GM19372 (cell line): ENCODE measurements at regions not wholly inside any gene's neighbourhood (a gene's known extent, or its start where the extent isn't known, plus 50 kb on each side); places are given as distances from the start of the nearest gene placed in this dataset.
"Not testable (repeated sequence)": the region's sequence is repeated elsewhere in the genome, so short reads cannot be mapped to it uniquely, and the experiment has no call there.

ENCODE experiments used
- ATAC-seq: cut with Tn5 transposase; IDR thresholded peaks from one replicate; pipeline ENCODE4 v1.9.1; 2021; ENCODE audit warnings: mild to moderate bottlenecking, low read depth, moderate library complexity; ENCODE audit not compliant: unreplicated experiment

DNA sequence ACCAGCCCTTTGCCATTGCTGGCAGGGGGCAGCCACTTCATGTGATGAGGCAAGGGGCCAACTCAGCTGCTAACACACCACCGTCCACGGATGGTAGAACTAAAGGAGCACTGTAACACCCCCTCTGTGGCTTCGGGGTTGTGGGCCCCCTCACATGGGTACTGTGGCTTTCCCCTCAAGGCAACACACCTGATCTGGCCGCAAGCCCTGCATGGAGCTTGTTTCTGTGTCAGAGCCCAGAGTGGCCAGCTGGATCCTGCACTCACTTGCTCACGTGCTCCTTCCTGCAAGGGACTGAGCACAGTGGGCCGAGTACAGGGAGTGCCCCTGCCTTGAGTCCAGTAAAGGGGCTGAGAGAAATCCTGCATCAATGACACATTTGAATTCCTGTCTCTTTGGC, 507.4 kb upstream of the SMC2 start:
- ATAC-seq, result no peak

- ATAC-seq, result no peak
These were observed 492.8 kb upstream of the SMC2 start for GRCh38 chr9:103601287-103601686.

- not testable (repeated sequence) for ATAC-seq
These were observed 482.2 kb upstream of the SMC2 start for GRCh38 chr9:103611950-103612349.

DNA sequence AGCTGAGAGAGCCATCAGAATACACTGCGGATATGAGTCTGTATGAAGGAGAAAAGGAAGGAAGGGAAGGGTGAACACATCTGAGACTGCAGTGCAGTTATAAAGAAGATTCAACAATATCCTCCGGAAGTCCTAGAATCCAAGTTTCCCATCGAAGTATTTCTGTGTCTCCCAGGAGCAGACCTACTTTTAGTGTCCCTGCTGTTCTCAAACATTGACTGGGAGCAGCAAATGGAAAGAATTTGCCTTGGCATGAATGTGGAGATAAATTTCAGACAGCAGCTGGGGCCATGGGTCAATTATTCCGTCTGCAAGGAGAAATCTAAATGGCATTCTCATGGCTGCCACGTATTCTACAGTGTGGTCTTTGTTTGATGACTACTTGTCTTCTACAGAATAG, 478.1 kb upstream of the SMC2 start:
- no peak for ATAC-seq

- no peak for ATAC-seq
These were observed 477.1 kb upstream of the SMC2 start for GRCh38 chr9:103617046-103617445.

DNA sequence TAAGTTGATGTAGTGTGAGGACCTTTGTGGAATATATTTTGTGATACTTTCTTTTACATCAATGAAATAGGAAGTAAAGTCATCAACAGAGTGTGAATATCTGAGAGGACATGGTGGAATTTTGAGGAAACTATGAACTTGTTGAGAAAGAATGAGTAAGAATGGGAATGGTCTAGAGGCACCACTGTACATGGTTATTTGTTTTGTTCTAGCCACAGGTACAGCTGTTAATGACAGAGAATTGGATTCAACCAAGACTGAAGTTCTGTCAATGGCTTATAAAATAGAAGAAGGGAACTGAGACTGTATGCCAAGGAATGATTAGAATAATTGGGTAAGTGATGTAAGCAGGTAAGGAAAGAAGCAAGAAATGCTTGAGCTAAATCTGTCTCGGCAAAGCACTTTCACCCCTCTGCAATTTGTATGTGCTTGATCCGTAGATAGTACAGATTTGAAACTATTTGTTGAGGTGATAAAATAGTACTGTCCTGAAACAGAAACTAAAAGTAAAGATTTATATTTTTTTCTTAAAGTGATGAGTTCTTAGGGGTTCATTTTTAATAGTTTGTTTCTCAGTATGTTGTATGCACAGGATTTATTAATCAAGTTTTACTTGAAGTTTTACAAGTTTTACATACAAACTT, 468.8 kb upstream of the SMC2 start:
- no peak for ATAC-seq

GRCh38 chr9:103627731-103628130, 466.4 kb upstream of the SMC2 start:
- no peak for ATAC-seq

GRCh38 chr9:103649086-103649485, 445.0 kb upstream of the SMC2 start:
- no peak for ATAC-seq

DNA sequence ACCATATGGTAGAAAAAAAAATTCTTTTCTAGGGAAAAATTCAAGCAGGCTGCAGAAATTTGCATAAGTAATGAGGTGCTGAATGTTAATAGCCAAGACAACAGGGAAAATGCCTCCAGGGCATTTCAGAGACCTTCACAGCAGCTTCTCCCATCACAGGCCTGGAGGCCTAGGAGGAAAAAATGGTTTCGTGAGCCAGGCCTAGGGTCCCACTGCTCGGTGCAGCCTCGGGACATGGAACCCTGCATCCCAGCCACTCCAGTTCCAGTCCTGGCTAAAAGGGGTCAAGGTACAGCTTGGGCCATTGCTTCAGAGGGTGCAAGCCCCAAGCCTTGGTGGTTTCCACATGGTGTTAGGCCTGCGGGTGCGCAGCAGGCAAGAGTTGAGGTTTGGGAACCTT, 436.0 kb upstream of the SMC2 start:
- ATAC-seq, result no peak

DNA sequence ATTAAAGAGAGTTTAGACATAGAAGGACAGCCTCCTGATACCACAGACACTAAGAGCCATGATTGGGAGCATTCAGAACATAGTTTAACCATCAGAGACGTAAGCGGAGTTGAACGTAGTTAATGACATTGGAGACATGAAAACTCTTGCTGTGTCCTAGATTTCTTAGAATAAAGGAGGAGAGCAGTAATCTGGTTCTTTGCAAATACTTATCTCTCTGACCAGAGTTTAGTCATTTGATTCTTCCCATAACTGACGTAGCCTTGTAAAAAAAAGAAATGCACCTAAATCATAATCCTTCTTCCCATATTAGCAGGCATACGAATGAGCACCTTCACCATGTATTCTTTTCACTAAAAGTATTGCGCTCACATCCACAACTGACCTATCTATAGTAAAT, 433.3 kb upstream of the SMC2 start:
- ATAC-seq, result no peak

GRCh38 chr9:103661663-103662062, 432.4 kb upstream of the SMC2 start:
- no peak for ATAC-seq

GRCh38 chr9:103669296-103669695, 424.8 kb upstream of the SMC2 start:
- no peak for ATAC-seq

DNA sequence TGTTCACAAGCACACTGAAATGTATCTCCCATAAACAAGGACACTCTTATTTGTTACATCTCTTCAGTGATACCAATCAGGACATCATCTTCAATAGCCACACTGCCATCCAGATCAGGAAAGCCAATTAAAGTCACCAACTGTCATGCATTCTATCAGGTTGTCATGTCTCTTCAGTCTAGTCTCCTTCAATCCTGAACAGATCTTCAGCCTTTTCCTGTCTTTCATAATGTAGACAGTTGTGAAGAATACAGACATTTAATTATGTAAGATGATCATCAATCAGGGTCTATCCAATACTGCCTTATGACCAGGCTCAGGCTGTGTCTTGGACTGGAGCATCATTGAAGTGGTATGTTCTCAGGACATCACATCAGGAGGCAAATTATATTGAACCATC, 419.8 kb upstream of the SMC2 start:
- ATAC-seq, result no peak

- no peak for ATAC-seq
These were observed 413.5 kb upstream of the SMC2 start for GRCh38 chr9:103680581-103680980.

DNA sequence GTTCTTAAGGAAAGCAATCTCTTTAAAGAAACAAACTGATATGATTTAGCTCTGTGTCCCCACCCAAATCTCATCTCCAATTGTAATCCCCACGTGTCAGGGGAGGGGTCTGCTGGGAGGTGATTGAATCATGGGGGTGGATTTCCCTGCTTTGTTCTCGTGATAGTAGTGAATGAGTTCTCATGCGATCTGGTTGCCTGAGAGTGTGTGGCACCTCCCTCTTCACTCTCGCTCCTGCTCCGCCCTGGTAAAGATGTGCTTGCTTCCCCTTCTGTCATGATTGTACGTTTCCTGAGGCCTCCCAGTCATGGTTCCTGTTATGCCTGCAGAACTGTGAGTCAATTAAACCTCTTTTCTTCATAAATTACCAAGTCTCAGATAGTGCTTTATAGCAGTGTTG, 412.7 kb upstream of the SMC2 start:
- ATAC-seq, result no peak

- no peak for ATAC-seq
These were observed 393.7 kb upstream of the SMC2 start for GRCh38 chr9:103700195-103700962.

DNA sequence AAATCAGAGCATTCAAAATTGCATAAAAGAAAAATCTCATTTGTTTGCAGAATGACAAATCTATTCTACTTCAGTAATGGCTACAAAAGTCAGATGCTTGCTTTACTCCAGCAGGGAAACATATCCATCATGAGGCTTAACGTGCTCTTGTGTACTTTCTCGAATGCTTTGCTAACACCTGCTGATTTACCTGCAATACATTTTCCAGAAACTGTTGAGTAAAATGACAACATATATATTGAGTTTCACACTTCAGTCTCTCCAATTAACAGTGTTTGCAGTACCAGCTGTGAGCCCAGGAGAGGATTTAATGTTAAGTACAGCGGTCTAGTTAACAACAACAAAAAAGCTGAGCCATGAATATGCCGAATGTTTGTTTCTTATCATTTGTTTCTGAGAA, 391.5 kb upstream of the SMC2 start:
- ATAC-seq, result no peak

DNA sequence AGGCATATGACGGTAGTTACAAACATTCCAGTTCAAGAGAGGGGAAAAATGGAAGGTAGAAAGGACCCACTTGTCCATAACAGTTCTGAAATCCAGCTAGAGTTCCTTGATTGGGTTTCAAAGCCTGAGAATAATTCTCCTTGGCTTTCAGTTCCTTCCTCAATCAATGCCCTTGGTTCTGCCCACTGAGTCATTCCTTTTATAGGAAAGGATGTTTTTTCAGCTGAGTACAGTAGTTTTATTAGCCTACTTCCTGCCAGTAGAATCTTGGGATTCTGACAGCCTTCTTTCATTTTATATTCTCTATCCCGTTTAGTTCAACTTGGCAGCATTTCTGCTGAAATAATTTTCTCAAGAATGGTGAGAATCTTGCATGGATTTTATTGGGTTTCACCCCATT, 386.9 kb upstream of the SMC2 start:
- ATAC-seq, result no peak

- ATAC-seq, result no peak
These were observed 384.7 kb upstream of the SMC2 start for GRCh38 chr9:103709366-103709765.

GRCh38 chr9:103713631-103714030, 380.5 kb upstream of the SMC2 start:
- ATAC-seq, result no peak

GRCh38 chr9:103714992-103715391, 379.1 kb upstream of the SMC2 start:
- no peak for ATAC-seq

- no peak for ATAC-seq
These were observed 373.1 kb upstream of the SMC2 start for GRCh38 chr9:103721056-103721455.
